HEK293 (cell line): ENCODE measurements at regions not wholly inside any gene's neighbourhood (a gene's known extent, or its start where the extent isn't known, plus 50 kb on each side); places are given as distances from the start of the nearest gene placed in this dataset.

ENCODE experiments used
- OSR2 ChIP-seq: fragments of 450-650 bp; formaldehyde crosslinking; IDR thresholded peaks from 2 replicates; pipeline ENCODE4 v1.5.1; 2016; ENCODE audit warnings: missing biosample characterization, missing genetic modification characterization
- ZNF19 ChIP-seq: fragments of 450-650 bp; formaldehyde crosslinking; IDR thresholded peaks from 2 replicates; pipeline ENCODE4; 2016; ENCODE audit warnings: missing biosample characterization, missing genetic modification characterization, low read depth
- ZNF223 ChIP-seq: fragments of 450-650 bp; formaldehyde crosslinking; IDR thresholded peaks from 2 replicates; pipeline ENCODE4 v1.5.1; 2016; ENCODE audit warnings: missing biosample characterization, missing genetic modification characterization
- ZNF292 ChIP-seq: fragments of 450-650 bp; formaldehyde crosslinking; IDR thresholded peaks from 2 replicates; pipeline ENCODE4 v1.5.1; 2016; ENCODE audit warnings: low read depth, missing biosample characterization, missing genetic modification characterization, borderline replicate concordance
- ZNF423 ChIP-seq: fragments of 450-650 bp; formaldehyde crosslinking; IDR thresholded peaks from 2 replicates; pipeline ENCODE4 v1.5.1; 2016; ENCODE audit warnings: missing biosample characterization, missing genetic modification characterization
- ZNF548 ChIP-seq: fragments of 450-650 bp; formaldehyde crosslinking; IDR thresholded peaks from 2 replicates; pipeline ENCODE4 v1.5.1; 2016; ENCODE audit warnings: missing biosample characterization, missing genetic modification characterization
- ZNF558 ChIP-seq: fragments of 450-650 bp; formaldehyde crosslinking; IDR thresholded peaks from 2 replicates; pipeline ENCODE4 v1.5.1; 2016; ENCODE audit warnings: missing biosample characterization, missing genetic modification characterization
- ZNF626 ChIP-seq: fragments of 450-650 bp; sonication (Bioruptor Pico); formaldehyde crosslinking; IDR thresholded peaks from 2 replicates; pipeline ENCODE4 v1.5.1; 2018; ENCODE audit warnings: missing biosample characterization, missing genetic modification characterization, inconsistent platforms
- ZNF664 ChIP-seq: fragments of 450-650 bp; formaldehyde crosslinking; IDR thresholded peaks from 2 replicates; pipeline ENCODE4 v1.5.1; 2016; ENCODE audit warnings: missing biosample characterization, missing genetic modification characterization
- ZSCAN30 ChIP-seq: fragments of 450-650 bp; IDR thresholded peaks from 2 replicates; pipeline ENCODE4 v1.5.1; 2018; ENCODE audit warnings: missing biosample characterization, mild to moderate bottlenecking, missing genetic modification characterization, moderate library complexity
- TF ChIP-seq, protein P1 (sequence below): fragments of 450-650 bp; formaldehyde crosslinking; IDR thresholded peaks from 2 replicates; pipeline ENCODE4 v1.5.1; 2016; ENCODE audit warnings: missing biosample characterization, missing genetic modification characterization
- TF ChIP-seq, protein P2 (sequence below): fragments of 450-650 bp; formaldehyde crosslinking; IDR thresholded peaks from 2 replicates; pipeline ENCODE4 v1.5.1; 2016; ENCODE audit warnings: missing biosample characterization, missing genetic modification characterization
- TF ChIP-seq, protein P3 (sequence below): IDR thresholded peaks from 2 replicates; pipeline ENCODE4 v1.6.1; 2011; ENCODE audit warnings: mild to moderate bottlenecking, low read depth, low read length, borderline replicate concordance

DNA sequence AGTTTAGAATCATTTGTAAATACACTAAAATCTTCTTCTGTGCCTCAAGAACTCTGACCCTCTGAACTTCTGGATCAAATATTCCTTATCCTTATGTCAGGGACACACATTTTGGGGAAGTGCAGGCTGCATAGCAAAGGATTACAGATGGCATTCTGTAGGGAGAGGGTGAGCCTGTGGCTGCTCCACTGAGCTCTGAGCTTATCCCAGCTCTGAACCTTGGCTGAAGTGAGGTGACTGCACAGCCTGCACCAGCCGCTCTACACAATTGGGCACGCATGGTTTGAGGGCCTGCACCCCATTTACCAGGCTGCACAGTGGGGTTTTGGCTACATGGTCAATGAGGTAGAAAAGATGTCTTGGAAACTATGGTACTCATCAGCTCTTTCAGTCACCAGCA, 251.6 kb downstream of the GALR1 start:
- TF ChIP-seq, protein P1, sequence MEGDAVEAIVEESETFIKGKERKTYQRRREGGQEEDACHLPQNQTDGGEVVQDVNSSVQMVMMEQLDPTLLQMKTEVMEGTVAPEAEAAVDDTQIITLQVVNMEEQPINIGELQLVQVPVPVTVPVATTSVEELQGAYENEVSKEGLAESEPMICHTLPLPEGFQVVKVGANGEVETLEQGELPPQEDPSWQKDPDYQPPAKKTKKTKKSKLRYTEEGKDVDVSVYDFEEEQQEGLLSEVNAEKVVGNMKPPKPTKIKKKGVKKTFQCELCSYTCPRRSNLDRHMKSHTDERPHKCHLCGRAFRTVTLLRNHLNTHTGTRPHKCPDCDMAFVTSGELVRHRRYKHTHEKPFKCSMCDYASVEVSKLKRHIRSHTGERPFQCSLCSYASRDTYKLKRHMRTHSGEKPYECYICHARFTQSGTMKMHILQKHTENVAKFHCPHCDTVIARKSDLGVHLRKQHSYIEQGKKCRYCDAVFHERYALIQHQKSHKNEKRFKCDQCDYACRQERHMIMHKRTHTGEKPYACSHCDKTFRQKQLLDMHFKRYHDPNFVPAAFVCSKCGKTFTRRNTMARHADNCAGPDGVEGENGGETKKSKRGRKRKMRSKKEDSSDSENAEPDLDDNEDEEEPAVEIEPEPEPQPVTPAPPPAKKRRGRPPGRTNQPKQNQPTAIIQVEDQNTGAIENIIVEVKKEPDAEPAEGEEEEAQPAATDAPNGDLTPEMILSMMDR (tag by site-specific recombination) = no peak
- TF ChIP-seq, protein P2, sequence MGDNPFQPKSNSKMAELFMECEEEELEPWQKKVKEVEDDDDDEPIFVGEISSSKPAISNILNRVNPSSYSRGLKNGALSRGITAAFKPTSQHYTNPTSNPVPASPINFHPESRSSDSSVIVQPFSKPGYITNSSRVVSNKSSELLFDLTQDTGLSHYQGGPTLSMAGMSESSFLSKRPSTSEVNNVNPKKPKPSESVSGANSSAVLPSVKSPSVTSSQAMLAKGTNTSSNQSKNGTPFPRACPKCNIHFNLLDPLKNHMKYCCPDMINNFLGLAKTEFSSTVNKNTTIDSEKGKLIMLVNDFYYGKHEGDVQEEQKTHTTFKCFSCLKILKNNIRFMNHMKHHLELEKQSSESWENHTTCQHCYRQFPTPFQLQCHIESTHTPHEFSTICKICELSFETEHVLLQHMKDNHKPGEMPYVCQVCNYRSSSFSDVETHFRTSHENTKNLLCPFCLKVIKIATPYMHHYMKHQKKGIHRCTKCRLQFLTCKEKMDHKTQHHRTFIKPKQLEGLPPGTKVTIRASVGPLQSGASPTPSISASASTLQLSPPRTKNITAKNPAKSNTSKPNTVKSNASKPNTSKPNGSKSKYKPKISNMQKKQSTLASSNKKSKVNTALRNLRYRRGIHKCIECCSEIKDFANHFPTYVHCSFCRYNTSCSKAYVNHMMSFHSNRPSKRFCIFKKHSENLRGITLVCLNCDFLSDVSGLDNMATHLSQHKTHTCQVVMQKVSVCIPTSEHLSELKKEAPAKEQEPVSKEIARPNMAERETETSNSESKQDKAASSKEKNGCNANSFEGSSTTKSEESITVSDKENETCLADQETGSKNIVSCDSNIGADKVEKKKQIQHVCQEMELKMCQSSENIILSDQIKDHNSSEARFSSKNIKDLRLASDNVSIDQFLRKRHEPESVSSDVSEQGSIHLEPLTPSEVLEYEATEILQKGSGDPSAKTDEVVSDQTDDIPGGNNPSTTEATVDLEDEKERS (tag by site-specific recombination) = no peak
- TF ChIP-seq OSR2 (tag by site-specific recombination) (no peak), ZNF664 (tag by site-specific recombination) (no peak), ZNF548 (tag by site-specific recombination) (no peak), ZNF423 (tag by site-specific recombination) (no peak), ZNF19 (tag by site-specific recombination) (no peak), ZNF292 (no peak), ZNF626 (tag by site-specific recombination) (no peak), ZSCAN30 (tag by site-specific recombination) (no peak), ZNF223 (tag by site-specific recombination) (no peak), ZNF558 (tag by site-specific recombination) (no peak)
- TF ChIP-seq, protein P3, sequence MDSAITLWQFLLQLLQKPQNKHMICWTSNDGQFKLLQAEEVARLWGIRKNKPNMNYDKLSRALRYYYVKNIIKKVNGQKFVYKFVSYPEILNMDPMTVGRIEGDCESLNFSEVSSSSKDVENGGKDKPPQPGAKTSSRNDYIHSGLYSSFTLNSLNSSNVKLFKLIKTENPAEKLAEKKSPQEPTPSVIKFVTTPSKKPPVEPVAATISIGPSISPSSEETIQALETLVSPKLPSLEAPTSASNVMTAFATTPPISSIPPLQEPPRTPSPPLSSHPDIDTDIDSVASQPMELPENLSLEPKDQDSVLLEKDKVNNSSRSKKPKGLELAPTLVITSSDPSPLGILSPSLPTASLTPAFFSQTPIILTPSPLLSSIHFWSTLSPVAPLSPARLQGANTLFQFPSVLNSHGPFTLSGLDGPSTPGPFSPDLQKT = no peak
